ENCODE measurements at regions not wholly inside any gene's neighbourhood (a gene's known extent, or its start where the extent isn't known, plus 50 kb on each side); places are given as distances from the start of the nearest gene placed in this dataset.

- no peak for TF ChIP-seq CTCF (IDR thresholded peaks at IDR 0.05; ENCODE audit: borderline replicate concordance, extremely low read depth, insufficient read depth)
- Histone ChIP-seq H3K36me3 (ENCODE audit: control insufficient read depth in 2 of 3, insufficient read depth in 3 of 3, low read length in 3 of 3) (no peaks in the 10 kb centered on the region), H3K27me3 (ENCODE audit: control insufficient read depth, insufficient read depth, low read length) (peaks cover 8% of the 10 kb centered on the region), H3K4me3 (ENCODE audit: low read length in 3 of 3) (no peak overlapping the region), H3K9ac (ENCODE audit: low read length in 3 of 3) (no peak overlapping the region), H3K4me1 (ENCODE audit: control insufficient read depth in 2 of 3, insufficient read depth in 2 of 3, low read depth in 1 of 3, low read length in 3 of 3) (no peaks in the 10 kb centered on the region), H3K27ac (ENCODE audit: low read depth in 2 of 2, low read length in 2 of 2) (no peak overlapping the region), H3K9me3 (ENCODE audit: control insufficient read depth in 2 of 3, insufficient read depth in 1 of 3, low read length in 3 of 3) (no peaks in the 10 kb centered on the region)
- intact Hi-C loops (cut with DNase I): no loop called here
- no peak for FAIRE-seq
- DNase-seq: no peak
These were observed 60.4 kb upstream of the POLG start for GRCh38 chr15:89395031-89395430.

- no peak for DNase-seq
- no peaks in the 10 kb centered on the region for H3K36me3 ChIP-seq (ENCODE audit: control insufficient read depth in 2 of 3, insufficient read depth in 3 of 3, low read length in 3 of 3)
- no peaks in the 10 kb centered on the region for H3K4me1 ChIP-seq (ENCODE audit: control insufficient read depth in 2 of 3, insufficient read depth in 2 of 3, low read depth in 1 of 3, low read length in 3 of 3)
- intact Hi-C loops (cut with DNase I): no loop called here
- no peak overlapping the region for H3K9ac ChIP-seq (ENCODE audit: low read length in 3 of 3)
- no peaks in the 10 kb centered on the region for H3K27me3 ChIP-seq (ENCODE audit: control insufficient read depth, insufficient read depth, low read length)
- no peak for FAIRE-seq
- H3K4me3 ChIP-seq (ENCODE audit: low read length in 3 of 3): no peak overlapping the region
- H3K9me3 ChIP-seq (ENCODE audit: control insufficient read depth in 2 of 3, insufficient read depth in 1 of 3, low read length in 3 of 3): no peaks in the 10 kb centered on the region
- TF ChIP-seq CTCF (IDR thresholded peaks at IDR 0.05; ENCODE audit: borderline replicate concordance, extremely low read depth, insufficient read depth): no peak
- no peak overlapping the region for H3K27ac ChIP-seq (ENCODE audit: low read depth in 2 of 2, low read length in 2 of 2)
These were observed 58.4 kb upstream of the POLG start for GRCh38 chr15:89393056-89393455.

- DNase-seq: no peak
- no peak for FAIRE-seq
- Histone ChIP-seq H3K4me1 (ENCODE audit: control insufficient read depth in 2 of 3, insufficient read depth in 2 of 3, low read depth in 1 of 3, low read length in 3 of 3) (no peaks in the 10 kb centered on the region), H3K27me3 (ENCODE audit: control insufficient read depth, insufficient read depth, low read length) (no peaks in the 10 kb centered on the region), H3K36me3 (ENCODE audit: control insufficient read depth in 2 of 3, insufficient read depth in 3 of 3, low read length in 3 of 3) (no peaks in the 10 kb centered on the region), H3K9me3 (ENCODE audit: control insufficient read depth in 2 of 3, insufficient read depth in 1 of 3, low read length in 3 of 3) (no peaks in the 10 kb centered on the region), H3K27ac (ENCODE audit: low read depth in 2 of 2, low read length in 2 of 2) (no peak overlapping the region), H3K9ac (ENCODE audit: low read length in 3 of 3) (no peak overlapping the region), H3K4me3 (ENCODE audit: low read length in 3 of 3) (no peak overlapping the region)
- TF ChIP-seq CTCF (IDR thresholded peaks at IDR 0.05; ENCODE audit: borderline replicate concordance, extremely low read depth, insufficient read depth): no peak
- intact Hi-C loops (cut with DNase I): no loop called here
These were observed 57.1 kb upstream of the POLG start for GRCh38 chr15:89391685-89392257.
